ENCODE measurements at regions not wholly inside any gene's neighbourhood (a gene's known extent, or its start where the extent isn't known, plus 50 kb on each side); places are given as distances from the start of the nearest gene placed in this dataset.

GRCh38 chr6:5904532-5904931 lies 102.2 kb downstream of the NRN1 start:
- no peak for DNase-seq
- intact Hi-C loops (cut with micrococcal nuclease; ENCODE audit: unreplicated experiment): no loop called here
- Mint-ChIP-seq H3K27me3 (ENCODE audit: insufficient read depth, unreplicated experiment) (peaks cover 4% of the 10 kb centered on the region), H3K9me3 (ENCODE audit: unreplicated experiment) (no peaks in the 10 kb centered on the region), H3K4me1 (ENCODE audit: low read depth, unreplicated experiment) (no peaks in the 10 kb centered on the region), H3K27ac (ENCODE audit: unreplicated experiment) (no peak overlapping the region), H3K4me3 (ENCODE audit: unreplicated experiment) (no peak overlapping the region), H3K36me3 (ENCODE audit: insufficient read depth, unreplicated experiment) (no peaks in the 10 kb centered on the region)
- no TSS peak for BruUV-seq (replicated peaks)
- H3K36me3 ChIP-seq (ENCODE audit: control insufficient read depth, insufficient read depth, low read length): no peaks in the 10 kb centered on the region
- ChIA-PET POLR2A (no interaction called here), CTCF (no interaction called here)
- H3K4me1 ChIP-seq: no peaks in the 10 kb centered on the region
- no peak for TF ChIP-seq CTCF (IDR thresholded peaks at IDR 0.05; ENCODE audit: insufficient read depth in 1 of 2, low read depth in 1 of 2, low read length in 1 of 2, severe bottlenecking in 1 of 2, unreplicated experiment in 1 of 2)
- no peak overlapping the region for H3K4me3 ChIP-seq (ENCODE audit: low read depth, low read length)
- no peaks in the 10 kb centered on the region for H3K9me3 ChIP-seq
- no peaks in the 10 kb centered on the region for H3K27me3 ChIP-seq (replicated peaks; ENCODE audit: control insufficient read depth, insufficient read depth, low read length)

GRCh38 chr6:5899216-5900045 lies 107.3 kb downstream of the NRN1 start:
- TF ChIP-seq CTCF (IDR thresholded peaks at IDR 0.05; ENCODE audit: insufficient read depth in 1 of 2, low read depth in 1 of 2, low read length in 1 of 2, severe bottlenecking in 1 of 2, unreplicated experiment in 1 of 2): no peak
- Mint-ChIP-seq H3K9me3 (ENCODE audit: unreplicated experiment) (no peaks in the 10 kb centered on the region), H3K36me3 (ENCODE audit: insufficient read depth, unreplicated experiment) (no peaks in the 10 kb centered on the region), H3K4me3 (ENCODE audit: unreplicated experiment) (no peak overlapping the region), H3K4me1 (ENCODE audit: low read depth, unreplicated experiment) (no peaks in the 10 kb centered on the region), H3K27me3 (ENCODE audit: insufficient read depth, unreplicated experiment) (peaks cover 9% of the 10 kb centered on the region), H3K27ac (ENCODE audit: unreplicated experiment) (no peak overlapping the region)
- POLR2A ChIA-PET: no interaction called here
- intact Hi-C loops (cut with micrococcal nuclease; ENCODE audit: unreplicated experiment): loop anchor here (5.0 kb wide), 1 partner anchor 427 kb away; no protein-coding TSS in a partner anchor
- H3K9me3 ChIP-seq: no peaks in the 10 kb centered on the region
- no peak for DNase-seq
- no TSS peak for BruUV-seq (replicated peaks)
- CTCF ChIA-PET: no interaction called here
- no peaks in the 10 kb centered on the region for H3K27me3 ChIP-seq (replicated peaks; ENCODE audit: control insufficient read depth, insufficient read depth, low read length)
- H3K36me3 ChIP-seq (ENCODE audit: control insufficient read depth, insufficient read depth, low read length): no peaks in the 10 kb centered on the region
- H3K4me1 ChIP-seq: no peaks in the 10 kb centered on the region
- no peak overlapping the region for H3K4me3 ChIP-seq (ENCODE audit: low read depth, low read length)

- Mint-ChIP-seq H3K9me3 (ENCODE audit: unreplicated experiment) (no peaks in the 10 kb centered on the region), H3K36me3 (ENCODE audit: insufficient read depth, unreplicated experiment) (no peaks in the 10 kb centered on the region), H3K27me3 (ENCODE audit: insufficient read depth, unreplicated experiment) (peaks cover 9% of the 10 kb centered on the region), H3K4me3 (ENCODE audit: unreplicated experiment) (no peak overlapping the region), H3K4me1 (ENCODE audit: low read depth, unreplicated experiment) (no peaks in the 10 kb centered on the region), H3K27ac (ENCODE audit: unreplicated experiment) (no peak overlapping the region)
- ChIA-PET POLR2A (no interaction called here), CTCF (no interaction called here)
- BruUV-seq (replicated peaks): no TSS peak
- TF ChIP-seq CTCF (IDR thresholded peaks at IDR 0.05; ENCODE audit: insufficient read depth in 1 of 2, low read depth in 1 of 2, low read length in 1 of 2, severe bottlenecking in 1 of 2, unreplicated experiment in 1 of 2): peak in 1 of 2 experiments; percentile 24
- DNase-seq: no peak
- Histone ChIP-seq H3K9me3 (no peaks in the 10 kb centered on the region), H3K4me1 (no peaks in the 10 kb centered on the region), H3K36me3 (ENCODE audit: control insufficient read depth, insufficient read depth, low read length) (no peaks in the 10 kb centered on the region), H3K27me3 (replicated peaks; ENCODE audit: control insufficient read depth, insufficient read depth, low read length) (no peaks in the 10 kb centered on the region), H3K4me3 (ENCODE audit: low read depth, low read length) (no peak overlapping the region)
- intact Hi-C loops (cut with micrococcal nuclease; ENCODE audit: unreplicated experiment): loop anchor here (5.0 kb wide), 1 partner anchor 426 kb away; no protein-coding TSS in a partner anchor
These were observed 108.2 kb downstream of the NRN1 start for GRCh38 chr6:5898563-5898962.

All from Caco-2 (cell line).